Left lobe of liver (tissue), 2 donors: ENCODE measurements at regions not wholly inside any gene's neighbourhood (a gene's known extent, or its start where the extent isn't known, plus 50 kb on each side); places are given as distances from the start of the nearest gene placed in this dataset.

Source experiments
- ATAC-seq: fragments of 200-7000 bp; cut with Tn5 transposase; one replicate; pipeline ENCODE4 v1.9.1; 2020; ENCODE audit warnings: mild to moderate bottlenecking, moderate library complexity
- DNase-seq: peaks from one replicate; pipeline ENCODE4 v3.0.0-alpha.2; 2020; ENCODE audit warnings: low spot score
- donor health status: DM: no; HTN: no; CAD: no; lungs with moderate emphysema.
- donor health status: DM: no; HTN: yes; CAD: no.

GRCh38 chr11:130816546-130817329, 99.5 kb downstream of the SNX19 start:
- ATAC-seq (no peak), DNase-seq (no peak)

DNA sequence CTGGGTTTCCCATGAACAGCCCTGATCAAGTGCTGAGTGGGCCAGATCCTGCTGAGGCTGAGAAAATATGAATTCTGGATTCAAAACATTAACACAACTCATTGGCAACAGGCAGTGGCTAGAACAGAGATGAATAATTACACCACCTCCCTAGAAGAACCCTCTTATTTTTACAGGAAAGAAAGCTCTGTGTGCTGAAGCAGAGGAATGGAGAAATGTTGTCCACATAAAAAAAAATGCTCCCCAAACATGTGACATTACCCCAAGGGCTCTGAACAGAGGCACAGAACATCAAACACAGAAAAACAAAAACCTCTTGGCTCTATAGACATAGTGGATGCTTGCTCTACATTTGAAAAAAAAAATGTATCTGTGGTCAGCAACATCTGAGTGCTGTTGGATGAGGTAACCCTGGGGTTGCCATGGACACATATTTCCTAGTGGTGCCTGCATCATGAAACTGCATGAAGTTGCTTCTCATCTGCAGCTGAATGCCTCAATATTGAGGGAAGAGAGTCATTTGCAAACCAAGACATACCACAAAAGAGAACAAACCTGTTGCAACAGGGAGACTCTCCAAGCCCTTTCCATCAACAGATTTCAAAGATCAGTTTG, 98.8 kb downstream of the SNX19 start:
- DNase-seq (no peak), ATAC-seq (no peak)

DNA sequence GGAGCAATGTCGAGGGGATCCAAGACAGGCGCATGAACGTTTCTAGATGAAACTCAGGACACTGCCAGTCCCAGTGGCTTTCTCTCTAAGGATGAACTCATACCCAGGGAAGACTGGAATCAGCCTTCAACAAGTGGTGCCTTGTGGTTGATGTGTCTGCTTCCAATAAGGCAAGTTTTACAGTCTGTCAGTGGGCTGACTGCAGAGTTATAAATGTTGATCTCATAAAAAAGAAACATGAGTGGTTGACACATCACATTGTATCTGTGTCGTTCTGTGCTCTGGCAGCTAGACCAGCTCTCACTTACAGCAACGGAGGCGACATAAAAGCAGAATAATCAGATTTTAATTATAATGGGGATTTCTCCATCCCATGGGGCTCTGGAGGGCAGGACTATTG, 96.7 kb downstream of the SNX19 start:
- DNase-seq, result no peak
- ATAC-seq, result no peak
